Transverse colon (tissue), 4 donors: ENCODE measurements at regions not wholly inside any gene's neighbourhood (a gene's known extent, or its start where the extent isn't known, plus 50 kb on each side); places are given as distances from the start of the nearest gene placed in this dataset.

Experiments used
- CTCF ChIP-seq, 5 experiments: fragments of 200-600 bp in 3 of 5; fragments of 450-650 bp in 2 of 5; sonication (generic) in 3 of 5; IDR thresholded peaks; 1 replicate in 2 of 5; 2 replicates in 3 of 5; pipeline ENCODE4 v1.5.1; 2016 to 2017; ENCODE audit warnings: antibody characterized with exemption in 5 of 5, inconsistent platforms in 3 of 5, mild to moderate bottlenecking in 2 of 5, moderate library complexity in 1 of 5
- POLR2AphosphoS5 ChIP-seq, 3 donors: sonication (generic); formaldehyde crosslinking; IDR thresholded peaks; one replicate each; pipeline ENCODE4 v1.6.1; 2016; ENCODE audit warnings: antibody characterized with exemption in 3 of 3

- no peak for TF ChIP-seq CTCF (IDR thresholded peaks at IDR 0.05)
- no peak for TF ChIP-seq POLR2AphosphoS5 (IDR thresholded peaks at IDR 0.05)
Measured at GRCh38 chr6:51090343-51090742, 271.7 kb downstream of the TFAP2B start.
